ENCODE measurements at regions not wholly inside any gene's neighbourhood (a gene's known extent, or its start where the extent isn't known, plus 50 kb on each side); places are given as distances from the start of the nearest gene placed in this dataset.
"Not testable (repeated sequence)": the region's sequence is repeated elsewhere in the genome, so short reads cannot be mapped to it uniquely, and the experiment has no call there.

DNA sequence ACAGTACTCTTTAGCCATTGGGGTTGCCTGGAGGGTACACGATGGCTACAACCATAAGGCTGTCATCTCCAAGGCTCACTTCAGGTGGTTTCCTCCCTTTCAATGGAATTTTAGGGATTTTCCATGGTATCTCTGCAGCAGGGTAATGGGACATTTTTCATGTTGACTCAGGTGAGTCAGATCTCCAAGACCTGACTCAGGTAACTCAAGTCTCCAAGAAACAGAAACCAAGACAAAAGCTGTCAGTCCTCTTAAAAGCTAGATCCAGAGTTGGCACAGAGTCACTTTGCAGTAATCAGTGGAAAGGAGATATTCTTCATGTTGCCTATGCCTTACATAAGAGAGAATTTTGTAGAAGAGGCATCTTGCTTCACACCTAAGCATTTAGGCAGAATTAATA lies 375.8 kb upstream of the ARPP21 start:
- TF ChIP-seq, protein P1, sequence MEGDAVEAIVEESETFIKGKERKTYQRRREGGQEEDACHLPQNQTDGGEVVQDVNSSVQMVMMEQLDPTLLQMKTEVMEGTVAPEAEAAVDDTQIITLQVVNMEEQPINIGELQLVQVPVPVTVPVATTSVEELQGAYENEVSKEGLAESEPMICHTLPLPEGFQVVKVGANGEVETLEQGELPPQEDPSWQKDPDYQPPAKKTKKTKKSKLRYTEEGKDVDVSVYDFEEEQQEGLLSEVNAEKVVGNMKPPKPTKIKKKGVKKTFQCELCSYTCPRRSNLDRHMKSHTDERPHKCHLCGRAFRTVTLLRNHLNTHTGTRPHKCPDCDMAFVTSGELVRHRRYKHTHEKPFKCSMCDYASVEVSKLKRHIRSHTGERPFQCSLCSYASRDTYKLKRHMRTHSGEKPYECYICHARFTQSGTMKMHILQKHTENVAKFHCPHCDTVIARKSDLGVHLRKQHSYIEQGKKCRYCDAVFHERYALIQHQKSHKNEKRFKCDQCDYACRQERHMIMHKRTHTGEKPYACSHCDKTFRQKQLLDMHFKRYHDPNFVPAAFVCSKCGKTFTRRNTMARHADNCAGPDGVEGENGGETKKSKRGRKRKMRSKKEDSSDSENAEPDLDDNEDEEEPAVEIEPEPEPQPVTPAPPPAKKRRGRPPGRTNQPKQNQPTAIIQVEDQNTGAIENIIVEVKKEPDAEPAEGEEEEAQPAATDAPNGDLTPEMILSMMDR (conservative IDR thresholded peaks at IDR 0.05): no peak
- Mint-ChIP-seq H3K27ac (ENCODE audit: unreplicated experiment) (no peak overlapping the region), H3K4me1 (no peaks in the 10 kb centered on the region), H3K27me3 (ENCODE audit: low read depth) (no peaks in the 10 kb centered on the region), H3K36me3 (ENCODE audit: low read depth) (no peaks in the 10 kb centered on the region), H3K9me3 (no peaks in the 10 kb centered on the region), H3K4me3 (no peak overlapping the region)
- DNase-seq (ENCODE audit: low read depth, low spot score): no peak

DNA sequence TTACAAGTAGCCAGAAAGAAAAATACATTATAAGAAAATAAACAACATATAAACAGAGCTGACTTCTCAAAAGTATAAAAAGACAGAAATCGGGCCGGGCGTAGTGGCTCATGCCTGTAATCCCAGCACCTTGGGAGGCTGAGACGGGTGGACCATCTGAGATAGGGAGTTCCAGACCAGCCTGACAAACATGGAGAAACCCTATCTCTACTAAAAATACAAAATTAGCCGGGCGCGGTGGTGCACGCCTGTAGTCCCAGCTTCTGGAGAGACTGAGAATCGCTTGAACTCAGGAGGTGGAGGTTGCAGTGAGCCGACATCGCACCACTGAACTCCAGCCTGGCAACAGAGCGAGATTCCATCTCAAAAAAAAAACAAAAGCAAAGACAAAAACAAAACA lies 373.3 kb upstream of the ARPP21 start:
- H3K4me1 Mint-ChIP-seq; H3K27me3 Mint-ChIP-seq (ENCODE audit: low read depth); H3K36me3 Mint-ChIP-seq (ENCODE audit: low read depth); H3K4me3 Mint-ChIP-seq; H3K27ac Mint-ChIP-seq (ENCODE audit: unreplicated experiment); H3K9me3 Mint-ChIP-seq; DNase-seq (ENCODE audit: low read depth, low spot score): not testable (repeated sequence)

DNA sequence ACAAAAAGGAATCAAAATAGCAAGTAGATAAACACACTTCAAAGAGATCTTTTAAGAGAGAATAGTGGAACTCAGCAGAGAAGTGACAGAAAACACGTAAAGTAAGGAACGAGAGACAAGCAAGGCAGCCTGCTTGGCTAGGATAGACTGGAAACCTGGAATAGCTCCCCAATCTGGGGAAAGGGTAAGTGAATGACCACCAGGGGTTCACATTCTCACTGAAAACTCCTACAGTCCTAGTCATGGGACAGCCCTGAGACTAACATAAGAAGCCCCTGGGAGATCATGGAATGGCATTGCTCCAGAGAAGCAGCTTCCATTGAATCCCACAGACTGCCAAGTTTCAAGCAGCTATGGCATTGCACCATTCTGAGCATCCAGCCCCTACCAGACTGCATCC lies 363.6 kb upstream of the ARPP21 start:
- TF ChIP-seq, protein P1 (conservative IDR thresholded peaks at IDR 0.05): no peak
- Mint-ChIP-seq H3K4me3 (no peak overlapping the region), H3K9me3 (peaks cover 6% of the 10 kb centered on the region), H3K36me3 (ENCODE audit: low read depth) (peaks cover 3% of the 10 kb centered on the region), H3K27ac (ENCODE audit: unreplicated experiment) (no peak overlapping the region), H3K27me3 (ENCODE audit: low read depth) (no peaks in the 10 kb centered on the region), H3K4me1 (no peaks in the 10 kb centered on the region)
- no peak for DNase-seq (ENCODE audit: low read depth, low spot score)

DNA sequence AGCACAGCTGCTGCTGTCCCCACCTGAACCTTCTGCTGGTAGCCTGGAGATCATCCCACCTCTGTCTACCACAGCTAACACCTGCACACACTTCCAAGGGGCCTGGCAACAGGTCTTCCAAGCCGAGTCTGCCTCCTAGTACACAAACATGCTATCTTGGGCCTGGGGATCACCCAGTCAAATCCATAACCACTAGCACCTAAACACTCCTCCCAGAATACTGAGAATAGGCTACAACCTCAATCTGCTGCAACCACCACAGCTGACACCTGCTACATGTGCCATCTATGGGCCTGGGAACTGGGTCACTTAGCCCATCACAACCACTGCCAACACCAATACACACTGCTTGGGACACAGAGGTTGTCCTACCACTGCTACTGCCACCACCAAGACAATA lies 362.8 kb upstream of the ARPP21 start:
- H3K27ac Mint-ChIP-seq (ENCODE audit: unreplicated experiment): no peak overlapping the region
- H3K4me1 Mint-ChIP-seq: no peaks in the 10 kb centered on the region
- H3K36me3 Mint-ChIP-seq (ENCODE audit: low read depth): peaks cover 3% of the 10 kb centered on the region
- no peaks in the 10 kb centered on the region for H3K27me3 Mint-ChIP-seq (ENCODE audit: low read depth)
- TF ChIP-seq, protein P1 (conservative IDR thresholded peaks at IDR 0.05): no peak
- peaks cover 6% of the 10 kb centered on the region for H3K9me3 Mint-ChIP-seq
- DNase-seq (ENCODE audit: low read depth, low spot score): no peak
- no peak overlapping the region for H3K4me3 Mint-ChIP-seq

DNA sequence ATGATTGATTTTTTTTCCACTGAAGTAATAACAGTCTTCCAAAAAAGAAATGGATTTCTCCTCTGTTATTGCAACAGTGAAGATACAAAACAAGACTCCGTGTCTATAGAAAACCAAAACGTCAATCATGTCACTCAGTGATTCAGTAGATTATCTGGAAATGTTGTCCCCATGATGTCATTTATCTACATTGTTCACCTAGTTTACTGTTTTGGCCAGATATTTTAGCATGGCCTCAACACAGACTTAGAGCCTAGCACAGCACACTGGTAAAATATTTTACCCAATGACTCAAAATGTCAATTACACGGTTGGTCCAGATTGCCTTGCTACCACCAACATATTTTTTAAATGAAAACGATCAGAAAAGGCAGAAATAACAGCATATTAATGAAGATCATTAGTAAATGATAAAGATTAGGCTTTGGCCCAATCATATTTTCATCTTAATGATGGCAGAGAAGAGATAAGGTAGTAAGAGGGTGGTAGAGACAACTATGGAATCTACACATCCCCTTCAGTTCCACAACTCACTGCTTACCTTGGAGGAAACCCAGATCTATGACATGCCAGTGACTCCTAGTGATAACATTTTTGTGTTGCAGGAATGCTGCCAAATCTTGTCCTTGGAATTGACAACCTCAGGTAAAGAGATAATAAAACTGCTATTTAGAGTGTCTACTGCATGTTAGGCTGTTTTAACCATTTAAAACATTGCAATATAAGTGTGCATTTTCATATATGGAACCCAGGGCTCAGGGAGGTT lies 347.7 kb upstream of the ARPP21 start:
- Mint-ChIP-seq H3K9me3 (no peaks in the 10 kb centered on the region), H3K4me3 (no peak overlapping the region), H3K27me3 (ENCODE audit: low read depth) (no peaks in the 10 kb centered on the region), H3K4me1 (no peaks in the 10 kb centered on the region), H3K36me3 (ENCODE audit: low read depth) (no peaks in the 10 kb centered on the region), H3K27ac (ENCODE audit: unreplicated experiment) (no peak overlapping the region)
- DNase-seq (ENCODE audit: low read depth, low spot score): no peak
- TF ChIP-seq, protein P1 (conservative IDR thresholded peaks at IDR 0.05): no peak

DNA sequence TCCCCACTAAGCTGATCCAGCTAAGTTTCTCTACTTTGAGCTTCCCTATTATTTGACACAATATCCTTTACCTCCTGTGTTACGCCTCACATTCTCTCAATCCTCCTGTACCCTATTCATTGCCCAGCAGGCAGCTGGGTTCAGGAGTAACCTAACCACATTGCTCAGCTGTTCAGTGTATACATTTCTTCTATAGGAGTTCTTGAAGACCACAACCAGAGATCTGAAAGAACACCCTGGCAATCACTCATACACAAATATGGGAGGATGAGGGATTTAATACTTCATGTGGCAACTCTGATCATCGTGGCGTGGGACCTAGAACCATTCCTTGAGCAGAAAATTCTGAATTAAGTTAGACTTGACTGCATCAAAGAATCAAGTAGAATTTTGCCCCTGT lies 346.8 kb upstream of the ARPP21 start:
- TF ChIP-seq, protein P1 (conservative IDR thresholded peaks at IDR 0.05): no peak
- Mint-ChIP-seq H3K4me1 (no peaks in the 10 kb centered on the region), H3K9me3 (no peaks in the 10 kb centered on the region), H3K36me3 (ENCODE audit: low read depth) (no peaks in the 10 kb centered on the region), H3K27ac (ENCODE audit: unreplicated experiment) (no peak overlapping the region), H3K27me3 (ENCODE audit: low read depth) (no peaks in the 10 kb centered on the region), H3K4me3 (no peak overlapping the region)
- DNase-seq (ENCODE audit: low read depth, low spot score): no peak
